GM03348 (cell line): ENCODE measurements at regions not wholly inside any gene's neighbourhood (a gene's known extent, or its start where the extent isn't known, plus 50 kb on each side); places are given as distances from the start of the nearest gene placed in this dataset.
"Not testable (repeated sequence)": the region's sequence is repeated elsewhere in the genome, so short reads cannot be mapped to it uniquely, and the experiment has no call there.

Experiments
- DNase-seq: peaks from one replicate; pipeline ENCODE4 v3.0.0; 2012; ENCODE audit warnings: low spot score

DNA sequence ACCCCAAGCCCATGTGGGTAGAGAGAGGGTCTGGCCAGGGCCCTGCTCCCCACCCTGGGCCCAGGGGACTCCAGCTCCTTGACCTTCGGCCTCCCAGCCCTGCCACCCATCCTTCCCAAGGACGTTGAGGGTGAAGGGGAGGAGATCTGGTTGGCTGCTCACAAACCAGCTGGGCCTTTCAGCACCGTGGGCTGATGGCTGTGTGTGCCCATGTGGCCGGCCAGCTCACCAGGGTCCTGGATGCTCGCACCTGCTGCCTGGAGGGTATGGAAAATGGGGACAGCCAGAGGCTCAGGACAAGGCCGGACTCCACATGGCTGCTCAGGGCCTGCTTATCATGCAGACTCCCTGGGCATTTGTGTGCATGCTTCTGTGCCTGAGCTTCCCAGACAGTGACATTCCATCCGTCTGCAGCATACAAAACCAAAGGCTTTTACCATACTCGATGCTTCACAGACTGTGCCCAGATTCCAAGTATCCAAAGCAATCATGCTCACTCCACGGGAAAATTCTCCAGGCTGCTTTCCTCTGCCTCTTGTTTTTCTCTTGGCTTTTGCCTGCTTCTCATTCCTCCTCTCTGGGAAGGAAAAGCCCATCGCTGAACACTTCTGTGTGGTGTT, 112.5 kb upstream of the ZNF469 start:
- DNase-seq: not testable (repeated sequence)

DNA sequence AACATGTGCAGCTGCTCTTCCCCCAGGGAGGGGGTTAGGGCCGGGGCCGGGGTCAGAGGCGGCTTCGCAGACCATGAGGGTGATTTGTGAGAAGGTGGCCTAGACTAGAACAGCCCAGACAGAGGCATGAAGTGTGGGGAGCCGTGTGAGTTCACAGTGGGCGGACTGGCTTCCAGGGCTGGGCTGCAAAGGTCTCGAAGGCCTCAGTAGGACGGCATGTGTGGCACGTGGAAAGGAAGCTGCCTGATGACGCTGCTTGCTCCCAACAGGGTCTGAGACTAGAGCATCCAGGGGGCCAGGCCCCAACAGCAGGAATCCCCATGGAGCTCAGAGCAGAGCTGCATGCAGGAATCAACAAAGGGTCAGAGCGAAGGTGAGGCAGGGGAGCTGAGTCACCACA, 111.5 kb upstream of the ZNF469 start:
- DNase-seq: not testable (repeated sequence)

DNA sequence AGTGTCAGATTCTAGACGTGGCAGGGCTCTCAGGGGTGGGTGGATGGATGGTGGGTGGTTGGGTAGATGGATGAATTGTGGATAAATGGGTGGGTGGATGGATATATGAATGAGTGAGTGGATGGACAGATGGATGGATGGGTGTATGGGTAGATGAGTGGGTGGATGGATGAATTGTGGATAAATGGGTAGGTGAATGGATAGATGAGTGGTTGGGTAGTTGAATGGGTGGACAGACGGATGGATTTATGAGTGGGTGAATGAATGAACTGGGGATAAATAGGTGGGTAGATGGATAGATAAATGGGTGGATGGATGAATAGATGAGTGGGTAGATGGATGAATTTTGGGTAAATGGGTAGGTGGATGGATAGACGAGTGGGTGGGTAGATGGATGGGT, 111.0 kb upstream of the ZNF469 start:
- not testable (repeated sequence) for DNase-seq

DNA sequence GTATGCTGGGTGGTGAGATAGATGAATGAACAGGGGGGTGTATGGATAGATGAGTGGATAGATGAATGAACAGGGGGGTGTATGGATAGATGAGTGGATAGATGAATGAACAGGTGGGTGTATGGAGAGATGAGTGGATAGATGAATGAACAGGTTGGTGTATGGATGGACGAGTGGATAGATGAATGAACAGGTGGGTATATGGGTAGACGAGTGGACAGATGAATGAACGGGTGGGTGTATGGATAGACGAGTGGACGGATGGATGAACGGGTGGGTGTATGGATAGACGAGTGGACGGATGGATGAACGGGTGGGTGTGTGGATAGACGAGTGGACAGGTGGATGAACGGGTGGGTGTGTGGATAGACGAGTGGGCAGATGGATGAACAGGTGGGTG, 110.3 kb upstream of the ZNF469 start:
- DNase-seq: not testable (repeated sequence)

DNA sequence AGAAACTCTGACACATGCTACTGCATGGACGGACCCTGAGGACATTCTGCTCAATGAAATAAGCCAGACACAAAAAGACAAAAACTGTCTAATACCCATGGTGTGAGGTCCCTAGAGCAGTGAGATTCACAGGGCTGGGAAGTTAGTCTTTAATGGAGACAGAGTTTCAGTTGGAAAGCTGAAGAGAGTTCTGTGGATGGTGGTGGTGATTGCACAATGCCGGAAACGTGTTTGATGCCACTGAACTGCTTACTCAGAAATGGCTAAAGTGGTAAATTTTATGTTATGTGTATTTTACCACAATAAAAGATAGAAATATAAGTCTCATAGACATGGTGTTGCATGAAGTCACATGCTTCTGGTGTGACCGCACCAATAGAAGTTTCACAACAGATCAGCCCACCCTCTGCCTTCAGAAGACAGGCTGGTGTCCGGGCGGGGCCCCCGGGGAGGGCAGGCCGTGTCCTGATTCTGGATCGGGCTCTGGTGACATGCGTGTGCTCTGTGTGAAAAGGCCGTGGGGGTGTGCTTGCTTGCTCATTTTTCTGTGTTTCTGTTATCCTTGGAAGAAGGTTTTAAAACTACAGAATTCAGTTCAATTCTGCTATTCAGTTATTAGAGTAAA, 108.5 kb upstream of the ZNF469 start:
- DNase-seq: not testable (repeated sequence)

DNA sequence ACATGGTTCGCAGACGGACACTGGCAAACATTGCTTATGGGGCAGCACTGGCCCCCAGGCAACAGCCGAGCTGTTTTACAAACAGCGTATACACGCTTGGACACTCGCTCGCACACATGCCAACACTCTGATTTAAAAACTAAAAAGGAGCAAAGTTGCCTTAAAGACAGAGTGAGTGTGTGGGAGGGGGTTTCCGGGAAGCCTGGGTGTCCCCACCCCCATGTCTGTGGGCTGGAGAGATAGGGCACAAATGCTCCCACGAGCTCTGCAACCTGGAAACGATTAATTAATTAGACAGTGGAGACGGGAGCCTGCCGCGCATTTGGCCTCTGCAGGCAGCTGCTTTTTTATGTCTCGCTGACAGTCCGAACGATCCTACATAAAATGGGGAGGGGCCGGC, 107.9 kb upstream of the ZNF469 start:
- DNase-seq: no peak

DNA sequence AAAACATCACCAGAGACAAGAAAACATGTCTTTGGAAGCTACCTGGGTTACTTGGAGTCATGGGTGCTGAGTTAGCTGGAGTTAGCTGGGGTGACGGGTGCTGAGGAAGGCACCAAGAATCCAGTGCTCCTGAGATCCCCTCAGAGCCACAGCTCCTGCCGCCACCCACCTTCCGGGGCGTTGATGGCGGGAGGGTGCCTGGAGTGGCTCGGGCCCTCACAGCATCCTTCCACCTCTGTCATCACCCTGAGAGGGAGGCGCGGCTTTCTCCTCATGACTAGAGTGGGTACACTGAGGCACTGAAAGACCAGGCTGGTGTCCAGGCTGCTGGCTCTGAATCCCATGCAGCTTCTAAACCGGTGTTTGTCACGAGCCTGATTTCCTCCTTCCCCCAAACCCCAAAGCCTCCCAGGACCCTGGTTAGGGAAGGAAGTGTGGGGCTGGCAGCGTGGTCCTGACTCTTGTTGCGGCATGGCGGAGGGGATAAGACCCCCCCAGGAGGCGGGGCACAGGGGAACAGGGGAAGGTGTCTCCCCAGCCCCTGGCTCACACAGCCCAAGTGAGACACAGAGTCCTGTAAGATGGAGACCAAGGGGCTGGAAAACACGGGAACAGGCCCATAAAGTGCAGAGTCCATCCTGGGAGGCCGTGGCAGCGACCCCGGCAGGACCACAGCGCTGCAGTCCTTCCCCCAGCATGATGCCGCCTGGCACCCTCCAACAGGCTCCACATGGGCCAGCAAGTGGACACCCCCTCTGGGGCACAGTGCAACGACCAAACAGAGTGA, 107.2 kb upstream of the ZNF469 start:
- DNase-seq: not testable (repeated sequence)

DNA sequence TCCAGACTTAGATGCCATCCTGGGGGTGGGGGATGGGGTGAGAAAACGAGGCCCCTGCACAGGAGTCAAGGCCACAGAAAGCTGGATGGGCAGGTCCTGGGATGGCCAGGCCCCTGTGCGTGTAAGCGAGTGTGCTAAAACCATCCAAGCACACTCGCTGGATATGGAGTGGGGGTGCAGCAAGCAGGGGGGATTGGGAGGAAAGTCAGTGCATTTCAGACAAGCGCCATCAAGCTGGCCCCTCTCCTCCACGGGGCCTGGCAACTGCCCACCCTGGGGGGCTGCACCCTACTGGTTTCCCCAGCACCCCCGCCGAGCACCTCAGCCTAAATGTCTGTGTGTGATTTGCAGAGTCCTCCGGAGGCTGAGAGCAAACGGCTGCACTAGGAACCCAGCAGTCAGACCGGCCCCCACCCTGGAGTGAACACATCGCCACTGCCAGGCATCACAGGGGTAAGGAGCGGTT, 106.6 kb upstream of the ZNF469 start:
- DNase-seq: not testable (repeated sequence)

DNA sequence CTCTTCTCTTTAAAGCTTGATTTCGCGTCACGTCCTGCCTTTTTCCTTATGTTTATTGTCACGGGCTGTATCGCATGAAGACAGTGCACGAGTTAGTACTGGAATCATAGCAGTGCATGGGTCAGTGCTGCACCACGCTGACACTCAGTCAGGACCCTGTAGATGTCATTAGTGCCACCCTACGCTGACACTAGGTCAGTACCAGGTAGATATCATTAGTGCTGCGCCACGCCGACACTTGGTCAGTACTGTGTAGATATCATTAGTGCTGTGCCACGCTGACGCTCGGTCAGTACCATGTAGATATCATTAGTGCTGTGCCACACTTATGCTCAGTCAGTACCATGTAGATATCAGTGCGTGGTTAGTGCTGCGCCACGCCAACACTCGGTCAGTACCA, 106.2 kb upstream of the ZNF469 start:
- no peak for DNase-seq

DNA sequence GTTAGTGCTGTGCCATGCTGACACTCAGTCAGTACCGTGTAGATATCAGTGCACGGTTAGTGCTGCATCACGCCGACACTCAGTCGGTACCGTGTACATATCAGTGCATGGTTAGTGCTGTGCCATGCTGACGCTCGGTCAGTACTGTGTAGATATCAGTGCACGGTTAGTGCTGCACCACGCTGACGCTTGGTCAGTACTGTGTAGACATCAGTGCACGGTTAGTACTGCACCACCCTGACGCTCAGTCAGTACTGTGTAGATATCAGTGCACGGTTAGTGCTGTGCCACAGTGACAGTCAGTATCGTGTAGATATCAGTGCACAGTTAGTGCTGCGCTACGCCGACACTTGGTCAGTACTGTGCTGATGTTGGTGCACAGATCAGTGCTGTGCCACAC, 102.8 kb upstream of the ZNF469 start:
- no peak for DNase-seq

DNA sequence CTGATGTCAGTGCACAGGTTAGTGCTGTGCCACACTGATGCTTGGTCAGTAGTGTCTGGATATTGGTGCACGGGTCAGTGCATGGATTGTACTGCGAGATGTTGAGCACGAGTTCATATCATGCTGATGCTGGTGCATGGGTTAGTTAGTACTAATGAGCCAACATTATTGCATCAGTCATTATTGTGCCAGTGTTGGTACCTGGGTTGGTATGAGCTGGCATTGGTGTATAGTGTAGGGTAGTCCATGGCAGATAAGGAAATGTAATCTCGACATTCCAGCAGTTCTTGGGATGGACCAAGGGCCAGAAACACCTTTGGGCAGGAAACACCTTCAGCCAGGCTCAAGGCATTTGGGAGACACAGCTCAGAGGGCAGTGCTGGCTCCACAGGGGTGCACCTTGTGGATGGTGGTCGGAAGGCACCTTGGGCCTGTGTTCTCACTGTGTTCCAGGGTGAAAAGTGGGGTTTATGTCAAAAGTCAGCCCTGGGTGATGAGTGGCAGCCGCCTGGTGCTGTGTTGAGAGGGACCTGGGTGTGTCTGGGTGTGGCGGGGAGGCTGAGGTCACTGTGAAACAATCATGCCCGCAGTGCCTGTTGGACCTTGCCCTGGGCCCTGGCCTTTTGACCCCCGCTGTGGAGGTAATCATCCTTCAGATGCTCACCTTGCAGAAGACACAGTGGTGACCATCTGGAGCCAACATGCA, 100.7 kb upstream of the ZNF469 start:
- DNase-seq: no peak

DNA sequence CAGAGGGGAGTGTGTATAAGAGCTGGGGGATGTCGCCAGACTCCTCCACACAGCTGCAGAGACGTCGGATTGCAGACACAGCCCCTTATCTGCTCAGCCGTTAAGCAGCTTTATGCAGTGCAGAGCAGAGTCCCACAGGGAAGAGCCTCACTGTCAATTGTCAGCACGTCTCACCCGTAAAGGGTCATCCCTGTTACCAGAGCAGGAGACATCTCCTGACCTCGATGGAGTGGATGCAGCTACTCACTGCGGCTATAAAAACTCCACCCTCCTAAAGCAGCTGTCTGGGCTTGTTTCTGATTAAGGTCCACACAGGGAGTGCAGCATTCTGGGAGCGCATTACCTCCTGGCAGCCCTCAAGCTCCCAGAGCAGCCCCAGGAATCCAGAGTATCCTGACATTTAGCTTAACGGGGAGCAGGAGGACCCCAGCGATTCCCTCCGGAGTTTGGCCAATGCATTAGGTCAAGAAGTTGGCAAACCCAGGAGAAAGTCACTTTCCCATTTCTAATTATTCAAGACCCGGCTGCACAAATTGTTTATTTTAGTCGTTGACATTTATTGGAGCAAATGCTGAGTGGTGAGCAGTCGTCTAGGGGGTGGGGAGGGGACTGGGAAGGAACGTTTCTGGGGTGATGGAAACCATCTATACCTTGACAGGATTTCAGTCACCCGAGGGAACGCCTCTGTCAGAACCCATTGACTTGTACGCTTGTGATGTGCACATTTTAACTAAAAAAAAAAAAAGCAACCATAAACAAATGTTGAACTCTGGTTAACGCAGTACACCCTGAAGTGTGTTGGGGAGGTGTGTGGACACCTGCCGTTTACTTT, 100.0 kb upstream of the ZNF469 start:
- peak; percentile 74 for DNase-seq

DNA sequence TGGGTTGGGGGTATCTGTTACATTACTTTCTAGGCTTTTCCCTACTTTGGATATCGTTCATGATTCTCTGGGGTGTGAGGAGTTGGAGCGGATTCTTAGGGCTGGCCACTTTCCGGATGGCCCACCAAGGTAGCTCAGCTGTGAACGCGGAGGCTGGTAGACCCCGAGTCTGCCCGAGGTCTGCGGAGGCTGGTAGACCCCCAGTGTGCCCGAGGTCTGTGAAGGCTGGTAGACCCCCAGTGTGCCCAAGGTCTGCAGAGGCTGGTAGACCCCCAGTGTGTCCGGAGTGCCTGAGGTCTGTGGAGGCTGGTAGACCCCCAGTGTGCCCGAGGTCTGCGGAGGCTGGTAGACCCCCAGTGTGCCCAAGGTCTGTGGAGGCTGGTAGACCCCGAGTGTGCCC, 99.2 kb upstream of the ZNF469 start:
- DNase-seq: no peak

DNA sequence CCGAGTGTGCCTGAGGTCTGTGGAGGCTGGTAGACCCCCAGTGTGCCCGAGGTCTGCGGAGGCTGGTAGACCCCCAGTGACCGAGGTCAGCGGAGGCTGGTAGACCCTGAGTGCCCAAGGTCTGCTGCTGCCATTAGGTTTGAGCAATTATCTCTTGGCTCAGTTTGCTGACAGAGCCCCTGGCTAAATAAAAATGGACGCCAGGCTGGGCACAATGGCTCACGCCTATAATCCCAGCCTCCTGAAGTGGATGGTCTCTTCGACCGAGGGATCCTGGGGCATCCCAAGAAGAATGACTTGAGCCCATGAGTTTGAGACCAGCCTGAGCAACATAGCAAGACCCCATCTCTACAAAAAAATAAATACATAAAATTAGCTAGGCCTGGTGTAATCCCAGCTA, 98.7 kb upstream of the ZNF469 start:
- no peak for DNase-seq

DNA sequence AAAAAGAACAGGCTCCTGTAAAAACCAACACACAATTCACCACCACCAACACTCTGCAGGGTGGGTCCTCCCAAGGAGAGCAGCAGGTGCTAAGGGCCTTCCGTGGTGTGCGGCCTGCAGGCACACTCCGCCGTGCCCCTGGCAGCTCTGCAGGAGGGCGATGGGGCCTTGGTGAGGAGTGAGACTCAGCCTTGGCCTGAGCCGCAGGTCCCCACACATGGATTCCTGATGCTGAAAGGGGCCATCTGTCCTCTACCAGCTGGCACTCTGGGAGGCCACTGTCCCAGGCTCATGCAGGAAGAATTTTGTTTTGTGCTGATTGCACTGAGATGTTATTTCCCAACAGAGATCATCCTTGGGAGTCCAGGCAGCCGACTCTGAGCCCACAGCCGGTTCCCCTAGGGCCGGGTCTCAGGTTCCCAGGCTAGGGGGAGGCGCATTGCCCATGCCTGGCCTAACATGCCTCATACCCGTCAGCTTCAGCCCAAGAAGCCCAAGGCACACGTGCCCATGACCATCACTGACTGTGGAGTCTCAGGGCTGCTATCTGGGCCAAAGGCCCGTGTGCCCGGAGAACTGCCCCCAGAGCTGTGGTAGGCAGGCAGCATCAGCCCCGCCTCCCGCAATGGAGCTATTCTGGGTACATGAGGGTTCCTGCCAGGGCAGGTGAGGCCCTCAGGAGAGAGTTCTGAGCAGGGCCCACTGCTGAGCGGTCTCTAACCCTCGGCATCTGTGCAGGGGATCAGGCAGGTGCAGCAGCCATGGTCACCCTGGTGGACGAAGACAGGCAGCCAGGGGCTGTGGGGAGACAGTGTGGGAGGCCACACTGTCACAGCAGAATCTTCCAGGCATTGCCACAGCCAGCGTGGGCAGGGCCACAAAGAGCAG, 97.9 kb upstream of the ZNF469 start:
- DNase-seq: no peak

DNA sequence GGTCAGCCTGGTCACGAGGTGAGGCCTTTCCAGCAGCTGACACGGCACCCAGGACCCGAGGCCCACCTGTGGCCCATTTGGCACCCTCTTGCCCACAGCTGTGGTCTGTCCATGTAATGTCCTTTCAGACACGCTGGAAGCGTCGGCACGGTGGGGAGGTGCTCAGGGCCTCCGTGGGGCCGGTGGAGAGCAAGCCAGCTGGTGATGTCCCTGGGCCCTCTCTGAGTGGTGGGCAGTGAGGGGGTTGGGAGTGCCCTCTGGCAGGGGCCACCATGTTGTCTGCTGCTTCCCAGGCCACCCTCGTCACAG, 97.3 kb upstream of the ZNF469 start:
- DNase-seq: no peak

DNA sequence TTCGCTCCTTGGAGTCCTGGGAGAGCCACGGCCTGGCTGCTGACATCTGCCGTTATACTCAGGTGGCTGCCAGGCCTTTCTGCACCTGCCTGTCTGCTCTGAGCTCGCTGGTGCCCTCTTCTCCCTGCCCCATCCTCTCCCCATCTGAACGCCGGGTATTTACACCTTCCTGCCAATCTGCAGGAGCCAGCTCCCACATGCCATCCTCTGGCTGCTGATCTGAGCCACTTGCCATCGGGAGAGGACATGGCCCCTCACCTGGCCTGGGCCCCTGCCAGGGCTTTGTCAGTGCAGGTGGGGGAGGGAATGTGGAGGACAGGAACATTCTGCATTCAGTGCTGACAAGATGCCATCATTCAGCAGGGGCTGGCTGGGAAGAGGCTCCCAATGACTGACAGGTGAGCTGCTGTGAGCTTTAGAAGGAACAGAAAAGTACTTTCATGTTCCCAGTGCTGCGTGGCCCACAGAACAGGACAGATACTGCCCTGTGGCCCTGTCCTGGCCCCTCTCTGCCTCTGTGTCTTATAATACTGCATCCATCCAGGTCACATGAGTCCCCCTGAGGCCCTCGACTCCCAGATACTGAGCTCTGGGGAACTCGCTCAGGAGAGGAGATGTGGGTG, 96.3 kb upstream of the ZNF469 start:
- DNase-seq: no peak

DNA sequence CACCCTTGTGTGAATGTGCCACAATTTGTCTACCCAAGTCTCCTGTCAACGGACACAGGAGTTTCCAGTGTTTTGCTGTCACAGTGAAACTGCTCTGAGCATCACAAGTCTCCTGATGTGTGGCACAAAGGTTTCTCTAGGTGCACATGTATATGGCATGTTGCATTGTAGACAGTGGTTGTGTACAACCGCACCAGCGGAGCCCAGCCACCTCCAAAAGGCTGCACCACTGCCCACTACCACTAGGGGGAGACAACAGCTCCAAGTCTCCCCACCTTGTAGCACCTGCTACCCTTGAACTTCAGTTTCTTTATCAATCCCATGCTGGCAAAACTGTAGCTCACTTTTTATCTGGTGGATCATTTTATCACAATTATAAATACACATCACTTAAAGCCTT, 95.5 kb upstream of the ZNF469 start:
- DNase-seq: no peak

DNA sequence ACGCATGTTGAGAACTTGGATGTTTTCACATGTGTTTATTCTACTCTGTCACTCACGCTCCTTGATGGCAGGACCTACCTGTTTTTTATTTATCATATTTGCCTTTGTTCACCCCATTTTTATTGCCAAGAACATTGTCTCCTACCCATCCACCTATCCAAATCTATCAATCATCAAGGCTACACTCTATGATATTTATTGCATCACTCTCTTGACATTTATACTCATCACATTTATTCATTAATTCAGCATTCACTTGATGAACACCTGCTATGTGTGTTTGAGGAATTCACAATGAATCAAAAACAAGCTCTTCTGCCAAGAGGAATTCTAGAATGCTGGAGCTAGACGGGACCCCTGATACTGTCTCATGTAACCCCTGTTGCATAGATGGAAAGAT, 94.5 kb upstream of the ZNF469 start:
- no peak for DNase-seq

DNA sequence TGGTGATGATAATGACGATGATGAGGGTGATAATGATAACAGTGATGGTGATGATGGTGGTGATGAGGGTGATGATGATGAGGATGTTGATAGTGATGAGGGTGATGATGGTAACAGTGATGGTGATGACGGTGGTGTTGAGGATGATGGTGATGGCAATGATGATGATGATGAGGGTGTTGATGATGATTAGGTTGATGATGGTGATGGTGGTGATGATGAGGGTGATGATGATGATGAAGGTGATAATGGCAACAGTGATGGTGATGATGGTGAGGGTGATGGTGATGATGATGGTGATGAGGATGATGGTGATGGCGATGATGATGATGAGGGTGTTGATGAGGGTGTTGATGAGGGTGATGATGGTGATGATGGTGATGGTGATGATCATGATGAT, 93.8 kb upstream of the ZNF469 start:
- no peak for DNase-seq
